HS-5 (cell line): ENCODE measurements at regions not wholly inside any gene's neighbourhood (a gene's known extent, or its start where the extent isn't known, plus 50 kb on each side); places are given as distances from the start of the nearest gene placed in this dataset.
A peak's percentile ranks its signal among the peaks of the same experiment; 100 is the strongest.

Experiments used
- DNase-seq: peaks from one replicate; pipeline ENCODE4 v3.0.0-alpha.2; 2012; ENCODE audit warnings: low read depth

DNA sequence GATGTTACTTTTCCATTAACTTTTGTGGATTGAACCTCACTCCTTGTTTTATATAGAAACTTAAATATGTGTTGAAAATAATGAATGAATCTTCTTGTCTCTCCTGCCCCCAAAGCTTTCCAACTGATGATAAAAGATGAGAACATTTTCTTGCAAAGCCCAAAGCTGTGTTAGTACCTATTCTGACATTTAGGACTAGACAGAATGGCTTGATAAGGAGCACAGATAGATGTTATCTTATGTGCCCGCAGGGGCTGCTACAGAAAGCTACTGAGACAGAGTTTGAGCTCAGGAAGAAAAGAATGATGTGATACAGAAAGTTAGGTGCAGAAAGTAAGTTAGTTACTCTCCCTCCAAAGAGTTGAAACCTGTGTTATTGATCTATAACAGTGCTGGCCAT is 109.4 kb upstream of the ATP11B start:
- DNase-seq: no peak

DNA sequence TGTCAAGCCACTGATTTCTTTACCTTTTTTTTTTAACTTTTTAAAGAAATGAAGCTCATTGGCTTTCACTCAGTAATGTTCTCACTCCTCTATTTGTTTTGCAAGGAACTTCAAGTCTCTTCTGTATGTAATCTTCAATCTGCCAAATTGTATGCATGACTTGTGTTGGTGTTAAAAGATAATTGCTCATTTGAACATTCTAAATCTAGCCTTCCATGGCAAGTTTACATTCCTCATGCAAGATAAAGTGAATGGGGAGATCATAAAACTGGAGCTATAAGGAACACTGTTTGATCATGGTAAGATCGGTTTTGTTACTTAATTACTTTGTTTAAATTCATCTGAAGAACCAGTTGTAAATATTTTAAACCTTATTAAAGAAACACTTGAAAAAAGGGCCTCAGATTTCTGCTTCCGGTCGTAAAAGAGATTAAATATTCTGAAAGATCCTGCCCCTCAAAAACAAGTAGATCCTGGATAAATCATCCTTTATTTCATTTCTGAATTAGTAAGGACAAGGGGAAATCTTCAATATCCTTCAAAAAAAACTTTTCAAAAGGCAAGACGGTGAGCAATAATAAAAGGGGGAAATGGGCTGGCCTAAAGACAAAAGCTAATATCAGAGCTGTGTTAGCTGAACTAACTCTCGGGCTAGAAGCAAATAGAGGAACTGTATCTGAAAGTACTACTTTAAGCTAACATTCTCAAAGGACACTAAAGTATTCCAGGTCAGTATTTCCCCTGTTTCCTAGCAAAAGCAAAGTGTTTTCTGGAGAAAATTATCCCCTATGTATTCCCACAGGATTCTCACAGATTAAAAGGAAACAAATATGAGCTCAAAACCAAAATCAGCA is 107.0 kb upstream of the ATP11B start:
- DNase-seq: no peak

DNA sequence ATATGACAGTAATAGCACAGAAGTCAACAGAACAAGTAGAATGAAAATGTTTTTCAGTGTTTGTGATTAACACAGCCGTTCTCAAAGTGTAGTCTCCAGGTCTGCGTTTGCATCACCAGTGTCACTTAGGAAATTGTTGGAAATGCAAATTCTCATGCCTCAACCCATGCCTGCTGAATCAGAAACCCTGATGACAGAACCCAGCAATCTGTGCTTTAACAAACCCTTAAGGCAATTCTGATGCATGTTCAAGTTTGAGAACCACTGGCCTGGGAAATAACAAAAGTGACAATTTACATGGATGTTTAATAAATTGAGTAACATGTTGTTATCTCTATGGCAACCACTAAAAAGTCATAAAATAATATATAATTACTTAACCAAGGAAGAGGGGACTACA is 103.1 kb upstream of the ATP11B start:
- DNase-seq: no peak

DNA sequence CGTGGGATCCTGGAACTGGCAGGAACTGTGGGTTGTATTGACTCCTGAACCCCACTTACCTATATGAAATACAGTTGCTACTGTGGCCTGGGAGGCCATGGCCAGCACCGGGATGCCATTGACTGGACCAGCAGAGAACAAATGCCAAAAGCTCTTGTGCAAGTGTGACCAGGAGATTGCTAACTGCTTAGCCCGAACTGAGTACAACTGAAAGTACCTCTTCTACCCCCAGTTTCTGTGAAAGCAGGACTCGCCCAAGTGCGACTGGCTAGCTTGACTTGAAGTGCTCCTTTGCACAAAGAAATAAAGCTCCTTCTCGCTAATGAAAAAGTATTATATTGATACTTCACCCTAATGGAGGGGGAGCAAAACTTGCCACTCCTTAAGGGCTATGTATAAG is 101.3 kb upstream of the ATP11B start:
- DNase-seq: no peak

DNA sequence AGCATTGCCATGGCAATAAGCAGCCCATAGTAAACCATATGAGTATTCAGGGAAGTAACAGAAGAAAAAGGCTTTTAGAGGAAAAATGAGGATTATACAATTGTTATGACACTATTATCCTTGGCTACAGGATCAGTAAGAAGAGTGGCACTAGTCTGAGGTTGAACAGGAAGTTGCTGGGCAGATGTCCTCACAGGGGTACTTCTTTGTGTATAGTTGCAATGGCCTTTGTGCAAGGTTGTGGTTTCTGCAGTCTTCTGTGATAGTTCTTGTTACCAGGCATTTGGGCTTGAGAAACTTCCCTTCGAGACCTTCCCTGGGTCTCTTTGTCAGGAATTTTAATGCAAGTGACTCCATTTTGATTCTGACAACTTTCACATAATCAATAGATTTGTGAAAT is 100.6 kb upstream of the ATP11B start:
- DNase-seq: no peak

DNA sequence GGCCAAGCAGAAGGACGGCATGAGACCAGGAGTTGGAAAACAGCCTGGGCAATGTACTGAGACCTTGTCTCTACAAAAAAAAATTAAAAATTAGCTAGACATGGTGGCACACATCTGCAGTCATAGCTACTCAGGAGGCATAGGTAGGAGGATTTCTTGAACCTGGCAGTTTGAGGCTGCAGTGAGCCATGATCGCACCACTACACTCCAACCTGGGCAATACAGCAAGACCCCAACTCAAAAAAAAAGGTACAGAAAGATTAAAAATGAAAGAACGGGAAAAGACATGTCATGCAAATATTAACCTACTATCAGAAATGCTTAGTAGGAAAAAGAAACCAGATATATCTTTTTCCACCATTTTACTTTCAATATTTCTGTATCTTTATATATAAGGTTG is 99.6 kb upstream of the ATP11B start:
- DNase-seq: no peak

DNA sequence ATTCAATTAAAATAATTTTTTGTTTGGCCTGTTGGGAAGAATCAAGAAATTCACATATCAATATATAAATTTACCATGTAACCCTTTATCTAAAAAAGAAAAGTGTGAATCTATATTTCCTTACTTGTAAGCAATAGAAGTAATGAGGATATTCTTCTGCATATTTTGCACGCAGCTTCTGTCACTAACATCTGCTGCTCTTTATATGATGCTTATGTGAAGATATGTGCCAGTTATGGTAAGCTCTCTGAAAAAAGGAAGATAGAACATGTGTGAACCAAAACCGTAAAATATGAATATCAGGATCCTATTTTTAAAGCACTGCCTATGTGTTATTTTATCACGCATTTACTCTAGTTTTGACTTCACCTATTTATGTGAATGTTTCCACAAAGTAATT is 96.4 kb upstream of the ATP11B start:
- DNase-seq: no peak

DNA sequence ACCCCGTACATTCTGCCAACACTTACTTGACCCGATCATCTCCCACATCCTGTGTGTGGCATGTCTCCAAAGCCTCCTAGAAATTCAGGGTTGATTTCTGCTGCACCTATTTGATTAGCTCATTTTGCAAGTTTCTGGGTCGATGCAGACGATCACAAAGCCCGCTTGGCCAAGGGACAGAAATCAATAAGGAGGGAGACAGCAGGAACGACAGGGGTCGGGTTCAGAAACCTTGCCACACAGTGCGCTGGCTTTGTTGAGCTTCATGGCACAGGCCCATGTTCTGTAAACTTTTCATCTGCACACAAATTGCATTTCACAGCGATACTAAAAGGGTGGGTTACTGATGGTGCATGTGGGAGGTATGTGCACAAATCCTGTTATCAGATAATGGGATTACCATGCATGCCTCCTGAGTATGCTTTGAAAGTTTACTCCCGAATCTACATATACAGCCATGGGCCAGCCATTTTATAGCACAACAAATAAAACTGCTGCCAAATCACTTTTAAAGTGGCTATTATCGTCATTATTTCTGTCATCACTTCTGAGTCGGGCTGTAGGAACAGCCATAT is 95.9 kb upstream of the ATP11B start:
- DNase-seq: no peak

DNA sequence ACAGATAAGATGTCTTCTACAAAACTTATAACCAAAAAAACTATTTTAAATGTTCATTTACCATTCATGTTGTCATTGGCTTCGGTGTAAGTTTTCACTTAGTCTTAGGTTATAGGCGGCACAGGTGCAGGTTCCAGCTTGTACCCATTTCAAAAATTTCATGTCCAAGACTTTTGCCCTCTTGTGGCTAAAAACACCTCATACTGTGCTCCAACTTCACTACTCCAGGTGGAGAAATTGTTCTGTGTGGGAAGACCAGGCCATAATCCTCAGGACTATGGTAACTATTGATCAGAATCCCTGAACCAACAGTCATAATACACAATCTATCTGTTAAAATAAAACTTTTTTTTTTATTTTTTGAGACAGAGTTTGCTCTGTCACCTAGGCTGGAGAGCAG is 95.2 kb upstream of the ATP11B start:
- no peak for DNase-seq

DNA sequence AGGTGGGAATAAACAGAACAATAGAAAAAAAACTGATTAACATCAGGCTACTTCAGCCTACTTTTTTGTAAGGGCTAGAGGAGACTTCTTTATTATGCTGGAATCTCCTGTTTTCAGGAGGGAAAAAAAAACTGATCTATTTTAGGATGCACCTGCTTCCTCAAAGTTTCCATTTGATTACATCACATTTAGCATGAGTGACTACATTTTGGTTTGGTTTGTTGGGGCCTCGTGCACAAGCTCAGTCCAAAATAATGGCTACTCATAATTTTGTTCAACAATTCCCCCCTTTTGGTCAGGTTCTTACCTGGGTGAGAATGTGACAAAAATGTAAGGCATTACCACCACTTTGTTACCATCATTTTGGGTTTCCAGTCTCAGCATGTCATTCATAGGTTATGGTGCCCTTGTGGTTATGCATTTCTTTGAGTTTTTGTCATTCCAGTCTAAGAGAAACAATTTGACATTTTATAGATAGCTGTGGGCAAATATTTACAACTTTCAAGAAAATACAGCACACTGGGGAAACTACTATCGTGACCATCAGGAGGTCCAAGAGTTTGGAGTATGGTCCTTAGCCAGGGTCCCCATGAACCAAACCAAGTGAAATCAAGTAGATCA is 93.6 kb upstream of the ATP11B start:
- no peak for DNase-seq

DNA sequence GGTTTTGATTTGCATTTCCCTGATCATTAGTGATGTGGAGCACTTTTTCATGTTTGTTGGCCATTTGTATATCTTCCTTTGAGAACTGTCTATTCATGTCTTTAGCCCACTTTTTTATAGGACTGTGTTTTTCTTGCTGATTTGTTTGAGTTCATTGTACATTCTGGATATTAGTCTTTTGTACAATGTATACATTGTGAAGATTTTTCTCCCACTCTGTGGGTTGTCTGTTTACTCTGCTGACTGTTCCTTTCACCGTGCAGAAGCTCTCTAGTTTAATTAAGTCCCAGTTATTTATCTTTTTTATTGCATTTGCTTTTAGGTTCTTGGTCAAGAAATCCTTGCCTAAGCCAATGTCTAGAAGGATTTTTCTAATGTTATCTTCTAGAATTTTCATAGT is 91.1 kb upstream of the ATP11B start:
- no peak for DNase-seq

DNA sequence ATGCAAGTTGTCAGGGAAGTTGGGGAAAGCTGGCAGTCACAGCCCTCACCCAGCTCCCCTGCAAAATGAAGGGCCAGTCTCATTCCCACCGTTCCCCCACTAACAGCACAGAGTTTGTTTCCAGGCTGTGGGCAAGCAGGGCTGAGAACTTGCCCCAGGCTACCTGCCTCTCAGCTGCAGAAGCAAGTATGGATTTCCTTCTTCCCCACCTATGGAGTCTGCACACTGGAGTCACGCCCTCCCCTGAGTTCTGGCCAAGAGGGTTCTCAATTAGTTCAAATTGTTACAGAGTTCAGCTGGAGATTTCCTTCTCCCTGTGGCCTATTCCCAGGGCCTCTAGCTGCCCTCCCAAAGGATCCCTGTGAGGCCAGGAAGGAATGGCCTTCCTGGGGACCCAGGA is 90.1 kb upstream of the ATP11B start:
- no peak for DNase-seq

DNA sequence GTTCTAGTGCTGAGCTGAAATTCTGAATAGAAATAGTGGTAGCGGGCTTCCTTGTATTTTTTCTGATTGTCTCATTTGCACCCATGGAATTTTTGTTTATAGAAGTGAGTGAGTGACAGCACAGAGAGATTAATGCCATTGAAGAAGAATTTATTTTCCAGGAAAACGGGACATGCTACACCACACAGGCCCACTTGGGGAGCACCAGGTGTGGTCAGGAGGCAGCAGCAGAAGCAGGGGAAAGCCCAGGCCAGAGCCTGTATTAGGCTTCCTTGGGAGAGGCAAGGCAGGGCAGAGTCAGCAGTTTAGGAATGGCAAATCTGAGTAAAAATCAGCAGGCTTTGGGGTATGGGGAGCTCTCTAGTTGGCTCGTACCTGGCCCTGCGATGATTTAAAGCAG is 88.4 kb upstream of the ATP11B start:
- DNase-seq: no peak

DNA sequence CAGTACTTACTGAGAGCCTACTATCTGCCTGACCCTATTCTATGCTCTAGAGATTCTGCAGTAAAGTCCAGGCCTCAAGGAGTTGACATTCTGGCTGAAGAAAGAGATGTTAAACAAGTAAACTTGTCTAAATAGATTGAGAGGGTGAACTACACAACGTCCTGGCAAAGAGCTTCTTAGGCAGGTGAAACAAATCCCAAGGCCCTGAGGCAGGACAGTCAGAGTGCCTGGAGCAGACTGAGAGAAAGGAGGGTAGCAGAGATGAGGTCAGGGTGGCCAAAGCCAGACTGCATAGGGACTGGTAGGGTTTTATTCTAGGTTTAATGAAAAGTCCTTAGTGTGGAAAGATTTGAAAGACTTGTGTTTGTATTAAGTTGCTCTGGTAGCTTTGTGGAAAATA is 84.5 kb upstream of the ATP11B start:
- no peak for DNase-seq

DNA sequence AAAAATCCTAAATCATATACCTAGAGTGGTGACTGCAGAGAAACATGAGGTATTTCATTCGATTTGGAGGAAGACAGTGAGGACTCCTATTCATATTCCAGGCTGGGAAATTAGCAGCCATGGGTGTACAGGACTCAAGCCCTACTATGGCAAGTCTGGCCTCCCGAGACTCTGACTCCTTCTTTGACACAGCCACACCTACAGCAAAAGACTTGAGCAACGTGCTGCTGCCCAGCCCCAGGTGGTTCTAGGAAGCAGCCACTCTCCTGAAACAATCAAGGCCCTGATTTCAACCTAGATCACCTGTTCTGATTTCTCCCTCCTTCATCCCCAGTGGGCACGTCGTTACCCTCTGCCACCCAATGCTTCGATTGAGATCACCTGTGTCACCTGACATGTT is 84.0 kb upstream of the ATP11B start:
- DNase-seq: no peak

DNA sequence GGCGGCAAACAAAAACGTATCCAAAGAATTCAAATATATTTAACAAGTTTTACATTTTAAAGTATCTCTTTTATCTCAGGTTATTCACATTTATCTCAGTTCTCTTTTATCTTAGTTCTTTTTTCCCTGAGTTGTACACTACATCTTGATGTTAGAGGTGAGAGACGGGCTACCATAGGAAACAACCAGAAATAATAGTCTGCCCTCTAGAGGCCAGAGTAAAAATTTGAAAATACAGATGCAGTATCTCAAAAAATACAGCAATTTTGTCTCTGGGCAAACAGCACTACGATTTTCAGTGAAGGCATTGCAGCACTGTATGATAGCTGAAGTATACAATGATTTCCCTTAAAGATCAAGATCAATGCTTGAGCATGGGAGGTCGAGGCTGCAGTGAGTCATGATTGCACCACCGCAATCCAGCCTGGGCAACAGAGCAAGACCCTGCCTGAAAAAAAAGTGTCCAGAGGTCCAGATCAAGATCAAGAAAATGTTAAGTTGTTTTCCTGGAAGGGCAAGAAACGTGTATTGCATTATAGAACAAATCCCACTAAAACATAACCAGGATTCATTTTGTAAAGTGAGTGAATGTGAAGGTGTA is 82.6 kb upstream of the ATP11B start:
- DNase-seq: no peak

DNA sequence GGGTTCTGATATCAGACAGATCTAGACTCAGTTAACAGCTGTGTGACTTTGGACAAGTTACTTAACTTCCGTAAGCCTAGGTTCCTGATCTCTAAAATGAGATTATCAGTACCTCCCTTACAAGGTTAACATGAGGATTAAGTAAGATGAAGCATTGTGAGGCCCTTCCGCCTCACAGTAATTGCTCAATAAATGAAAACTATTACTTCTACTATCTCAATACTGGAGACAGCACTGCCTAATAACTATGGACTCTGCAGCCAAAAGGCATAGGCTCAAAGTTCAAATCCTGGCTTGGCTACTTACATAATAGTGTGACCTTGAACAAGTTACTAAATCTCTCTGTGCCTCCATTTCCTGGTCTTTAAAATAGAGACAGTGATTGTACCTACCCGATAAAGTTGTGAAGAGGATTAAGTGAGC is 82.0 kb upstream of the ATP11B start:
- no peak for DNase-seq

DNA sequence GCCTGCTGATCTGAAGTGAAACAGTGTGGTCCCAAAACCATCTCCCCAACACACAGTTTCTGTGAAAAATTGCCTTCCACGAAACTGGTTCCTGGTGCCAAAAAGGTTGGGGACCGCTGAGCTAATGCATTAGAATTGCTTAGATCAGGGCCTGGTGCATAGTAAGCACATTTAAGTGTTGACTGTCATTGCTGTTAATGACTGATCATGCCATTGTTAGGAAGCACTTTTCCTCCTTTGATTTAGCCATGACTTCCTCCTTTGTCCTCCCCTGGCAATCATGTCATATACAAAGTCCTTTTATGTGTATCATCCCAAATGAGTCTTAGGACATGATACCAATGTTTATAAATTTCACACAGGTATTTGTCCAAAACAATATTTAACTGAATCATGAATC is 81.5 kb upstream of the ATP11B start:
- no peak for DNase-seq

DNA sequence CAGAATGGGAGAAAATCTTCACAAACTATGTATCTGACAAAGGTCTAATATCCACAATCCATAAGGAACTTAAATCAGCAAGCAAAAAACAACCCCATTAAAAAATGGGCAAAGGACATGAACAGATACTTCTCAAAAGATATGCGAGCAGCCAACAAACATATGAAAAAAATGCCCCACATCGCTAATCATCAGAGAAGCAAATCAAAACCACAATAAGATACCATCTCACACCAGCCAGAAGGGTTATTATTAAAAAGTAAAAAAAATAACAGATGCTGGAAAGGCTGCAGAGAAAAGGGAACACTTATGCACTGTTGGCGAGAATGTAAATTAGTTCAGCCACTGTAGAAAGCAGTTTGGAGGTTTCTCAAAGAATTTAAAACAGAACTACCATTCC is 80.2 kb upstream of the ATP11B start:
- no peak for DNase-seq

DNA sequence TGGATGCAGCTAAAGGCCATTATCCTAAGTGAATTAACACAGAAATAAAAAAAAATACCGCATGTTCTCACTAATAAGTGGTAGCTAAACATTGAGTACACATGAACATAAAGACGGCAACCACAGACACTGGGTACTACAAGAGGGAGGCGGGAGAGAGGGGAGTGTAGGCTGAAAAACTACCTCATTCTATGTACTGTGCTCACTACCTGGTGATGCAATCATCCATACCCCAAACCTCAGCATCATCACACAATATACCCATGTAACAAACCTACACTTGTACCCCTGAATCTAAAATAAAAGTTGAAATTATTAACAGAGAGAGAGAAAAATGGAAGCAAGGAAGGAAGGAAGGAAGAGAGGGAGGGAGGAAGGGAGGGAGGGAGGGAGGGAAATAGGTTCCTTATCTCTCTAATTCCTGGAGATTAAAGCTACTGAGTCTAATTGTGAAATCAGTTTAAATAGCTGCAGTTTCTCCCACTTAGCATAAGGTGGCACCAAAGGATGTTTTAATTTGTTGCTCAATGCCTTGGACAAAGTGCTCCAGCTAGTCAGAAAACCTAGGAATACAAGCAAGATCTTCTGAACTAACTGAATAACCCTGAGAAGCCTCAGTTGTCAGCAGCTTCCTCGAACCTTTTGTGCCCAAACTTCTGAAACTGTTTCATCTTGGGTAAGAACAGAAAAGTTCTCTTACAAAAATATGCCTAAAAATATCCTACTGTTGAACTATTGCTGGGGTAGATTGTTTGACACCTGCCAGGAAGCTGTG is 79.4 kb upstream of the ATP11B start:
- peak; percentile 38 for DNase-seq

DNA sequence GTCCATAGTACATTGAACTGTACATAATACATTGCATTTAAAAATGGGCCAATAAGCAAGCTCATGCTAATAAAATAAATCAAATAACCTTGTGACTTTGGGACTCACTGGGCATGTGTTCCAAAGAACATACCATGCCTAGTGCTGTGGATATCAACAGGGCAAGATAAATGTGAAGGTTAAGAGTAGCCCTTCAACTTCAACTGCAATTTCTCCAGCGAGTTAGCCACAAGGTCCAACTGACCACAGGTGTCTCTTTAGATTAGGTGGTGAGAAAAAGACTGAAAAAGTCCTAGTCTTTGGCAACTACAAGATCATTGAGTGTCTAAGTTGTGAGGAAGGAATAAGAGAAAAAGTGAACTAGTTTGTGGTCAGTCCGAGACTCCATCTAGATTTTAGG is 78.3 kb upstream of the ATP11B start:
- no peak for DNase-seq

DNA sequence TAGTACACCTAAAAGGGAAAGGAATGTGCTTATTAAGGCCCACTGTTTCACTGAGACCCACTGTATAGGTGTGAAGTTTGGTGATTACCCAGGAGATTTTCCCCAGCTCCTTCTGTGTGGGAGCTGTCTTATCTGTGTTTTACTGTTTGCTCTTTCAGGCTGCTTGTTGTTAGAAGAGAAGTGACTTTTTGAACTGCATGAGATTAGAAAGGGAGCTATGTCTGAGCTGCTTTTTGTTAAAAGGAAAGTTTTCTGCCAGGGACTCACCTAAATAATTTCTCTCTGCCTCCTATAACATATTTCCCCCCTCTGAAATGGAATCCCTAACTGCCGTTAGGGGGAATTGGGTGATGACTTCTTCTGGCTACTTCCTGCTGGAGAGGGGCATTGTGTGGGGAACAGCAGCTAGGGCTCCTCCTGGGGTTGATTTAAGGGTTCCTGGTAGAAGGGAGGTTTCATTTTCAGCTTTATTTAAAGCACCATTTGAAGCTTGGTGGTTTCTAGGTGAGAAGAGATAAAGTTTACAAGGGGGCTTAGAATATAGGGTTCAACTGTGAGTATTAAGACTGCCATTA is 77.1 kb upstream of the ATP11B start:
- DNase-seq: no peak
